Sigmoid colon (tissue), 3 donors: ENCODE measurements at regions not wholly inside any gene's neighbourhood (a gene's known extent, or its start where the extent isn't known, plus 50 kb on each side); places are given as distances from the start of the nearest gene placed in this dataset.
"Not testable (repeated sequence)": the region's sequence is repeated elsewhere in the genome, so short reads cannot be mapped to it uniquely, and the experiment has no call there.

Experiments
- CTCF ChIP-seq, 4 experiments: fragments of 450-650 bp in 3 of 4; fragments of 200-600 bp in 1 of 4; IDR thresholded peaks; one replicate each; pipeline ENCODE4 v1.5.1; 2016 to 2019; ENCODE audit warnings: antibody characterized with exemption in 4 of 4, mild to moderate bottlenecking in 3 of 4, moderate library complexity in 2 of 4
- POLR2A ChIP-seq, 2 donors: fragments of 450-650 bp; IDR thresholded peaks; one replicate each; pipeline ENCODE4 v1.6.1; 2016; ENCODE audit warnings: antibody characterized with exemption in 2 of 2, mild to moderate bottlenecking in 2 of 2, moderate library complexity in 2 of 2

GRCh38 chr6:78646542-78647415 is 220.6 kb upstream of the IRAK1BP1 start:
- TF ChIP-seq CTCF, POLR2A (IDR thresholded peaks at IDR 0.05): not testable (repeated sequence)
